GM19025 (cell line): ENCODE measurements at regions not wholly inside any gene's neighbourhood (a gene's known extent, or its start where the extent isn't known, plus 50 kb on each side); places are given as distances from the start of the nearest gene placed in this dataset.

Experiments used
- ATAC-seq: cut with Tn5 transposase; IDR thresholded peaks from one replicate; pipeline ENCODE4 v1.9.1; 2021; ENCODE audit warnings: mild to moderate bottlenecking, low read depth, moderate library complexity; ENCODE audit not compliant: unreplicated experiment

DNA sequence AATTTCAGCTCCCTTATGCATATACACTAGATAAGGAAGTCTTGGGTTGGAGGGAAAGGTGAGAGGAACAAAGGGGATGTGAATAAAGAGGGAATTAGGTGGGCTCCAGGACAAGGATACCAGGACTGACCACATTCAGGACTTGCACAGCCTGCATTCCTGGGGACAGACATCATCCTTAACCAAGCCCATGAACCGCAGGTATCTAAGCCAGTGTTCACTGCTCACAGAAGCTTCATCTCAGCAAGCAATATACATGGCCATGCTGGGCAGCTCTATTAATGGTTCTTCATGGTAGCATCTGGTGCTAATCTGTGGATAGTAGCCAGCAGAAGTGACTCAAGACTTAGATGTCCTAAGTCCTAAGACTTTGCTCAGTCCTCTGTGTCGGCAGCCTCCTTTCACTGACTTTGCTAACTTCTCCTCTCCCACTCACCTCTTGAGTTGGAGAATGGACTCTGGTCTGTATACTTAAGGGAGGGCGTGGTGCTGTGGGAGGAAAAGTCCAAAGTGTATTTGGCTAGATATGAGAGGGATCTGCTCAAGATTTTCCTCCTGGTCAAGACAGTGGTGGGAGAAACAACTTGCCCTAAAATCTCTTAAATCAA is 136.1 kb downstream of the ASCL1 start:
- ATAC-seq, result no peak

DNA sequence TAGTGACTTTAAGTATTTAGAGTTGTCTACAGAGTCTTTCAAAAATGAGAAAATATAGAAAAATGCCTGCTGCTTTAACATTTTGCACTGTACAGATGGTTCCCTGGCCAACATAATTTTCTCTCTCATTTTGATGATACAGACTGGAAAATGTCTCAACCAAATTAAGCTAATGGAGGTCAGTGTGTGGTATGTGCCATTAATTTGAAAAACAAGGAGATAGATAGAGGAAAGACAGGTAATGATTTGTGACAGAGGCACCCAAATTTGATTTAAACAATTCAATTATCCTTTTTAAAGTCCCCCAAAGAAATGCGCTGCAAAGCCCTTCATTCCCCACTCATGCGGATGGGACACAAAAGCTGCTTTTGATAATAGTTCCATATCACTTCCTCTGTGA is 140.0 kb downstream of the ASCL1 start:
- ATAC-seq, result no peak

DNA sequence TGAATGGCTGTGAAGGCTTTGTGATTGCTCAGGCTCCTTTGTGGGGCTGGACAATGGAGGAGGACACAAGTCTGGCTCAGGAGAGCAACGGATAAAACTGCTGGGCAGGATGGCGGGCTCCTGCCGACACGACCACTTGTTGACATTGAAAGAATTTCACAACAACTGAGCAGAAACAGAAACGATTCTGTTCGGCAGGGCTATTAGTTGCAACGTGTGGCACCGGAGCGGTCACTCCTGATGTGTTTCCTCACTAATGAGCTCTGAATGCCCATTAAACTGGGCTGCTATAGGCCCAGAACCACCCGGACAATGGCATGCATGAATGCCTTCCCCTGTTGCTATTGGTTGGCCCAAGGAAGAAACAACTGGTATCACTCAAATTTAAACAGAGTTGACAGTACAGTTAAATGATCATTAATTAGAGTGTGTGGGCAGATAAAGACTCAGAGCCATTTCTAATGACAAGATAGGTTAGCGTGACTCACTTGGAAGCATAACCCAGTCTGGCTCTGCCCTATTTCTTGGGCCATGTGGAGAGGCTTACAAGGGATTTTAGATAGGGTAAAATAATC is 142.9 kb downstream of the ASCL1 start:
- ATAC-seq, result no peak

GRCh38 chr12:103102225-103102744 is 144.8 kb downstream of the ASCL1 start:
- ATAC-seq, result peak; percentile 83

GRCh38 chr12:103105971-103106597 is 148.6 kb downstream of the ASCL1 start:
- ATAC-seq, result peak; percentile 38

DNA sequence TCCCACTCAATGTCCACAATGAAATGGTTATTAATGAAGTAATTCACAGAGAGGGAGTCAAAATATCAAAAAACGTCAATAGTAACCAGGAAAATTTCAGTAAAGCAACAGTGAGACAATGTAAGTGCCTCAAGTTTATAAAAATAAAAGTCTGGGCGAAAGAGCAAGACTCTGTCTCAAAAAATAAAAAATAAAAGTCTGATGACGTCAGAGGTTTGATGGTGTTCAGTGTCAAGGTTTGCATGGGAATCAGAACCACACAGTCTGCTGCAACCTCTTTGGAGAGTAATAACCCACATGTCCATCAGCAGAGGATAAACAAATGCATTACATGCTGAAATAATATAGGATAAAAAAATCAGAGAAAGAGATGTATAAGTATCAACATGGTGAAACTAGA is 152.4 kb downstream of the ASCL1 start:
- no peak for ATAC-seq

DNA sequence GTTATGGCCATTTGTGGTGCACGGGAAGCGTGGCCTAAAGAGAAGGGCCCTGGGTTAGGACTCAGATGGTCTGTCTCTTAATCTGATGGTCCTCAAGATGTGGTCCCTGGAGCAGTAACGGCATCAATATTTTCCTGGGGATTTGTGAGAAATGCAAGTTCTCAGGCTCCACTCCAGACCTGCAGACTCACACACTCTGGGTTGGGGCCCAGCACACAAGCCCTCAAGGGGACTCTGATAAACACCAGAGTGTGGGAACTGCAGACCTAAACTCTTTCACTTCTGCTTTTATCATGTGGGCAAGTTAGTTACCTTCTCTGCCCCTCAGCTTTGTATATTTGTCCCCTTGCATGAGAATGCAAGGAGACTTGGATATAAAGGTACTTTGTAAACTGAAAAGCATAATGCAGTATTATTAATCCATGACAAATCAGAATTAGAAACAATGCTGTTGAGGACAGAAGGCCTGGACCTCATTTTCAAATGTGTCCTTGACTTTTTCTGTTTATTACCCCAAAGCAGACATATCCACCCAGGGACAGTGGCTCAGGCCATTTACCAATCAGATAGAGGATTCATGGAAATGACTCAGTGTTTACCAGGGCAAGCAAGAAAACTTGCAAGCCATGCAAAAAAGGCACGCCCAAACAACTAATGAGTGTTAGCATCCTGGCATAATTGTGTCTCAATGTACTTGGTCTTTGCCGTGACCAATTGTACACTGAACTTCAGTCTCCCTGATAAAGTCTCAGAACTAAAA is 157.0 kb downstream of the ASCL1 start:
- ATAC-seq, result peak; percentile 99

GRCh38 chr12:103128862-103129501 is 171.5 kb downstream of the ASCL1 start:
- ATAC-seq, result no peak

DNA sequence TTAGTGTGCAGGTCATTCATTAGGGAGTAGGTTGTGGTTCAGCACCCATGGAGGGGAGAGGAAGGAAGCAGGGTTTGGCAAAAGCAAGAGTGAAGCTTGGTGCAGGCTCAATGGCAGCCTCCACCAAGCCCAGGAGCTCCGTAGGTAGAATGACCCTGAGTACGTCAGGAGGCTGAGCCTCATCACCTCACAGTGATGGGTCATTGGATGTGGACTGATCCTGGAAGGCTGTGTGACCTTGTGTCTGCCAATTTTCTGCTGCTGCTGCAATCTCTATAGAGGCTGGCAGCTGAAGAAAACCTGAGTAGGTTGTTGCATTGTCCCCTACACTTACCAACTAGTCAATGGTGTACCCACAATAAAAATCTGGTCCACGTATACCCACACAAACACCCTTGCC is 173.1 kb downstream of the ASCL1 start:
- ATAC-seq, result no peak

DNA sequence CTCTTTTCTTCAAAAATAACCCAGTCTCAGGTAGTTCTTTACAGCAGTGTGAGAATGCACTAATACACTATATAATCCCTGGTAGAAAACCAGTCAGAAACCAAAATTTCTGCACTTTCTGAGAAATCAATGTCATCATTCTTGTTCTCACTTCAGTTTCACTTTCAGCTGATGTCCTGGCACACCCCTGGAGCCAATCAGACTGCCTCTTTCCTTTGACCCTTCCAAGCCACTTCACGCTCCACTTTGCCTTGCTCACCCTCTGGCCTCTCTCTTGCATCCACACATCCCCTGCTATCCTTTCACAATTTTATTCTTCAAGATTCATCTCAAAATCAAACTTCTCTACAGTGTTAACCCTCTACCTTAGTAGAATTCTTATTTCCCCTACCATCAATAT is 181.1 kb downstream of the ASCL1 start:
- no peak for ATAC-seq

DNA sequence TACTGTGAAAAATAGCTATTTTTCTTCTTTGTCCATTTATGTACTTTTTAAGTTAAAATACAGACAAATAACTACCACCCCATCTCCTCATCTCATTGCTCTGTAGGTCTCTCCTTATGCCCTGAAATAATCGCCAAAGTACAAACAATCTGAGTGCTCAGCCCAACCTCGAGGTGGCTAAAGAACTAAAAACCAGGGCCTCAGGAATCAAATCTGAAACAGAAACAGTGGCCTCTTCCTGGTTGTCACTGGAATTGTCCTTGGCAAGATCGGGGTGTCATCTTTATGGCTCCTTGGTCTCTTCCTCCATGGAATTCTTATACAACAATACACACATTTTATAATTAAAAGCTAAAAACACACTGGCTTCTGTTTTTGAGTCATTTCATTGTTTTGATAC is 182.4 kb downstream of the ASCL1 start:
- no peak for ATAC-seq

DNA sequence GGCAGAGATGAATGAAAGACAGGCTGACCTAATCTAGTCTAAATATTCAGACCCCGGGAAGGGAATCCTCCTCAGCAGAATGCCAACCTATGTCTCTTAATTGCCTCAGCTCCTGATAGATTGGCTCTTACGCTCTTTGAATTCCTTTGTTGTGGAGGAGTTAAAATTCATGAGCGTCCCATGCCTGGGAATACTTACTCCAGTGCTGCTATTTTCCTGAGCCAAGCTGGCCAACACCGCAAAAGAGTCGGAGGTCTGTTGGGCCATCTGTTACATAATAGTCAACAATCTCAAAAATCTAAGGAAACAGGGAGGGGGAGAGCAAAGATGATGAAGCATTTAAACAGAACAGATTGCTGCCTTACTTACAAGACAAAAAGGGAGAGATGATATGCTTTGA is 182.8 kb downstream of the ASCL1 start:
- no peak for ATAC-seq

GRCh38 chr12:103144278-103144677 is 186.8 kb downstream of the ASCL1 start:
- no peak for ATAC-seq

DNA sequence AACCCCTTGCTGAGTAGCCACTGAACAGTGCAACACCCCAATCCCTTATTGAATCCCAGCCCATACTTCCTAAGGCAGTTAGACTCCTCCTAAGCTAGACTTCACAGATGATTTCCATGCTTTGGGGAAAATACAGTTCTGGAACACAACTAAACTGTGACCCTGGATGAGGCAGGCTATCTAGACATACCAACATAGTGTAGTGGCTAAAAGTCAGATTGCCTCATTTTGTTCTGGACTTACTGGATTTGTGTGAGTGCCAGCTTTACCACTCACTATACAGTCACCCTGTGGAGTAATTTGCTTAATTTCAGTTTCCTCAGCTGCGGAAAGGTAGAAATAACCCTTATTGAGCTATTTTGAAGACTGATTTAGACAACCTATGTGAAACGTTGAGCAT is 203.1 kb downstream of the ASCL1 start:
- ATAC-seq, result no peak

DNA sequence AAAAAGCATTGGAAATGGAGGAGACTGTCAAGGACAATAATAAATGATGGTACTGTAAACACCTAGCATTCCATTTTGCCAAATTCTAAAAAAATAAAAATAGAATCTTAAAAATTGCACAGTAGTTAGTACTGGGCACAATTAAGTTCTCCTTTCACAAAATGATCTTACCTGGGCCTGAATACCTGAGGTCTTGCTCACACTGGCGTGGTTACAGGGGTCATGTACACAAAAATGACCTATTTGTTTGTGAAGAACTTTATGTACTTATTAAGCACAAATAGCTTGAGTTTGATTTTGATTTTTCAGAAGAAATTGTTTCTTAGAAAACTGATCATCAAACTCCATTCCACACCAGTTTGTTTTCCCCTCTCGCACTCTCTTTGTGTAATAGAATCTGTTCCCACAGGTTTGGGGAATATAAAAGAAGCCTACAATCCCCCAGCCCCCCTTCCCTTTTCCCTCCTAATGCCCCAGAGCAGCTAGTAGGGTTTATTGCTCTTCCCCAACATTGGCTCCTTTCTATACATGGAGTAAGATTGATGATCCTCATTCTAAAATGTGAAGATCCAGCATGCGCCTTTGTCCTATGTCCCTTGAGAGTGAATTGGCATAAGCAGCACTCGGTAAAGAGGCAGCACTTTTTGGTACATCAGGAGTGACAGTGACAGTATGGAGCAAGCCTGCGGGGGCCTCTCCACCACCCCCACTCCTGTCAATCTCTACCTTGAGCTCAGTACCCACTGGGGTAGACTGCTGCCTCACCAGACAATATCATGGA is 204.3 kb downstream of the ASCL1 start:
- ATAC-seq, result no peak

DNA sequence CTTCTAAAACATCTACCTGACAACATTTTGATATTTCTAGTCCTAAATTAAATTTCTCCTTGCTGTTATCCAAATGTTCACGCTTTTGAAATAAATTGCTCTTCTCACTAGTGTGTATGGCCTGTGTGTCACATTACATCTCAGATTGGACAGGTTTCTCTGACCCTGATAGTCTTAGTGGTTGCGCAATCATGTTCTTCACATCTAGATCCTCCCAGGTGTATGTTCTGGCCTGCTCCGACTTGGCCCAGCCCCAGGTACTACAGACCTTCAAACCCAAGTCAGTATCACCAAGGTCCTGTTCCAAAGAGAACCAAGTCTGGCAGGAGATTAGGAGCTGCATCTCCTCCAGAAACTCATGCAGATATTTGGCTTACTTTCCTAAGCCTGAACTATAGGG is 209.5 kb downstream of the ASCL1 start:
- ATAC-seq, result no peak

DNA sequence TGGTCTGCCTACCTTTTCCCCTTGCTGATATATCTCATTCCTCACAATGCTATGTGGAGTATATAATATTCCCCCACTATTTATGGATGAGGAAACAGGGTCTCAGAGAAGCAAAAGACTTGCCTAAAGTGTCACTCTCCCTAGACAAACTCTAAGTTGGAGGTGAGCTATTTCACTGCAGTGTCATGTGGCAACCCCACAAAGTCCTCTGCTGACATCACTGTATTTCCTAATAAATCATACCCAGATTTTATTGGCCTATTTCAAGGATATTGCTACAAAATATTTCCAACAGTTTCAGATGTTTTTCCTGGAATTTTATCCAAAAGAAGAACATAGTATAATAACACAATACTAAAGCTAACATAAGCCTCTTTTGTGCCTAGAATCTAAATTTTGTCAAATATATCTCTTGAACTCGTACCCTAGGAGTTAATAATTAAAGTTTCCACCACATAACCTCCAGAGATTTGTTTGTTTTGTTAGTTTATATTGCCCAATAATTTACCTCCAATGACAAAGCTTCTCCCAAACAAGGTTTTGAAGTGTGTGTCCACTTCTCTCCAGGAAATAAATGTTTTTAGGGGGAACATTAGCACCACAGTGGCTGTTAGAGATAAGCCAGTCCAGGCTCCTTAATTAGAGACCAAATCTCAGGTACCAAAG is 215.1 kb downstream of the ASCL1 start:
- ATAC-seq, result no peak

GRCh38 chr12:103175625-103176024 is 218.2 kb downstream of the ASCL1 start:
- ATAC-seq, result no peak

GRCh38 chr12:103177639-103178255 is 220.3 kb downstream of the ASCL1 start:
- no peak for ATAC-seq
